GM23338 (cell line): ENCODE measurements at regions not wholly inside any gene's neighbourhood (a gene's known extent, or its start where the extent isn't known, plus 50 kb on each side); places are given as distances from the start of the nearest gene placed in this dataset.

ENCODE experiments used
- CREB1 ChIP-seq: fragments of 250-450 bp; sonication (Bioruptor Pico); IDR thresholded peaks from 2 replicates; pipeline ENCODE4 v1.5.0; 2020; ENCODE audit warnings: low read depth, mild to moderate bottlenecking, moderate library complexity
- EZH2 ChIP-seq: fragments of 200-600 bp; sonication (generic); IDR thresholded peaks from one replicate; pipeline ENCODE4 v1.8.0; 2017; ENCODE audit warnings: antibody characterized with exemption, mild to moderate bottlenecking, low read depth; ENCODE audit not compliant: unreplicated experiment
- EZH2phosphoT487 ChIP-seq: fragments of 200-600 bp; sonication (generic); IDR thresholded peaks from one replicate; pipeline ENCODE4 v1.8.1; 2018; ENCODE audit warnings: antibody characterized with exemption; ENCODE audit not compliant: unreplicated experiment
- NANOG ChIP-seq: IDR thresholded peaks from 2 replicates; pipeline ENCODE4 v1.6.1; 2016; ENCODE audit warnings: antibody characterized with exemption, borderline replicate concordance
- POLR2AphosphoS5 ChIP-seq: IDR thresholded peaks from 2 replicates; pipeline ENCODE4 v1.6.1; 2016; ENCODE audit warnings: antibody characterized with exemption, low read depth
- STAT1 ChIP-seq: IDR thresholded peaks from one replicate; pipeline ENCODE4 v1.6.1; 2016; ENCODE audit warnings: antibody characterized with exemption; ENCODE audit not compliant: unreplicated experiment
- ZNF114 ChIP-seq: fragments of 250-450 bp; sonication (Bioruptor Pico); IDR thresholded peaks from 2 replicates; pipeline ENCODE4 v1.5.0; 2020; ENCODE audit warnings: mild to moderate bottlenecking, moderate library complexity
- ZNF331 ChIP-seq: fragments of 250-450 bp; sonication (Bioruptor Pico); IDR thresholded peaks from 2 replicates; pipeline ENCODE4 v1.5.0; 2020; ENCODE audit warnings: low read depth, mild to moderate bottlenecking, moderate library complexity
- TF ChIP-seq, protein P1 (sequence below): fragments of 250-450 bp; sonication (Bioruptor Pico); IDR thresholded peaks from 2 replicates; pipeline ENCODE4 v1.5.0; 2020; ENCODE audit warnings: mild to moderate bottlenecking, moderate library complexity
- TF ChIP-seq, protein P2 (sequence below): IDR thresholded peaks from 2 replicates; pipeline ENCODE4 v1.6.1; 2016; ENCODE audit warnings: antibody characterized with exemption
- TF ChIP-seq, protein P3 (sequence below), 2 experiments: fragments of 200-600 bp in 1 of 2; sonication (generic) in 1 of 2; conservative IDR thresholded peaks; 2 replicates each; pipeline versions ENCODE4 v1.5.1 to v1.6.1; 2016 to 2017; ENCODE audit warnings: antibody characterized with exemption in 2 of 2, low read depth in 2 of 2, mild to moderate bottlenecking in 2 of 2, moderate library complexity in 1 of 2

DNA sequence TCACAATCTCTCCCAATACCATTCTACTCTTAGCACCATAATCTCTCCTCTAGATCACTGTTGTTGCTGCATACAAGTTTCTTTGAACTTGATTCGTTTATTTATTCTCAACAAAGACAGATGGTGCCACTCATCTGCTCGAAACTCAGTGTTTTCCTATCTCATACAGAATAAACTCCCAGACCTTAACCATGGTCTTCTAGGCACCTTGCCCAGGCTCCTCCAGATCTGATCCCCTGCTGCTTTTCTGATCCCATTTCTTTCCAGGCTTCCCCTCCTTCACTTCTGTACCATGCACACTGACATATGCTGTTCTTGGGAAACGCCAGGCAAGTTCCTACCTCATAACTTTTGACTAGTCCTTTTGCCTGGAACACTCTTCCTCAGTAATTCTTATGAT lies 645.7 kb downstream of the DNAJB9 start (continued):
- TF ChIP-seq, protein P1, sequence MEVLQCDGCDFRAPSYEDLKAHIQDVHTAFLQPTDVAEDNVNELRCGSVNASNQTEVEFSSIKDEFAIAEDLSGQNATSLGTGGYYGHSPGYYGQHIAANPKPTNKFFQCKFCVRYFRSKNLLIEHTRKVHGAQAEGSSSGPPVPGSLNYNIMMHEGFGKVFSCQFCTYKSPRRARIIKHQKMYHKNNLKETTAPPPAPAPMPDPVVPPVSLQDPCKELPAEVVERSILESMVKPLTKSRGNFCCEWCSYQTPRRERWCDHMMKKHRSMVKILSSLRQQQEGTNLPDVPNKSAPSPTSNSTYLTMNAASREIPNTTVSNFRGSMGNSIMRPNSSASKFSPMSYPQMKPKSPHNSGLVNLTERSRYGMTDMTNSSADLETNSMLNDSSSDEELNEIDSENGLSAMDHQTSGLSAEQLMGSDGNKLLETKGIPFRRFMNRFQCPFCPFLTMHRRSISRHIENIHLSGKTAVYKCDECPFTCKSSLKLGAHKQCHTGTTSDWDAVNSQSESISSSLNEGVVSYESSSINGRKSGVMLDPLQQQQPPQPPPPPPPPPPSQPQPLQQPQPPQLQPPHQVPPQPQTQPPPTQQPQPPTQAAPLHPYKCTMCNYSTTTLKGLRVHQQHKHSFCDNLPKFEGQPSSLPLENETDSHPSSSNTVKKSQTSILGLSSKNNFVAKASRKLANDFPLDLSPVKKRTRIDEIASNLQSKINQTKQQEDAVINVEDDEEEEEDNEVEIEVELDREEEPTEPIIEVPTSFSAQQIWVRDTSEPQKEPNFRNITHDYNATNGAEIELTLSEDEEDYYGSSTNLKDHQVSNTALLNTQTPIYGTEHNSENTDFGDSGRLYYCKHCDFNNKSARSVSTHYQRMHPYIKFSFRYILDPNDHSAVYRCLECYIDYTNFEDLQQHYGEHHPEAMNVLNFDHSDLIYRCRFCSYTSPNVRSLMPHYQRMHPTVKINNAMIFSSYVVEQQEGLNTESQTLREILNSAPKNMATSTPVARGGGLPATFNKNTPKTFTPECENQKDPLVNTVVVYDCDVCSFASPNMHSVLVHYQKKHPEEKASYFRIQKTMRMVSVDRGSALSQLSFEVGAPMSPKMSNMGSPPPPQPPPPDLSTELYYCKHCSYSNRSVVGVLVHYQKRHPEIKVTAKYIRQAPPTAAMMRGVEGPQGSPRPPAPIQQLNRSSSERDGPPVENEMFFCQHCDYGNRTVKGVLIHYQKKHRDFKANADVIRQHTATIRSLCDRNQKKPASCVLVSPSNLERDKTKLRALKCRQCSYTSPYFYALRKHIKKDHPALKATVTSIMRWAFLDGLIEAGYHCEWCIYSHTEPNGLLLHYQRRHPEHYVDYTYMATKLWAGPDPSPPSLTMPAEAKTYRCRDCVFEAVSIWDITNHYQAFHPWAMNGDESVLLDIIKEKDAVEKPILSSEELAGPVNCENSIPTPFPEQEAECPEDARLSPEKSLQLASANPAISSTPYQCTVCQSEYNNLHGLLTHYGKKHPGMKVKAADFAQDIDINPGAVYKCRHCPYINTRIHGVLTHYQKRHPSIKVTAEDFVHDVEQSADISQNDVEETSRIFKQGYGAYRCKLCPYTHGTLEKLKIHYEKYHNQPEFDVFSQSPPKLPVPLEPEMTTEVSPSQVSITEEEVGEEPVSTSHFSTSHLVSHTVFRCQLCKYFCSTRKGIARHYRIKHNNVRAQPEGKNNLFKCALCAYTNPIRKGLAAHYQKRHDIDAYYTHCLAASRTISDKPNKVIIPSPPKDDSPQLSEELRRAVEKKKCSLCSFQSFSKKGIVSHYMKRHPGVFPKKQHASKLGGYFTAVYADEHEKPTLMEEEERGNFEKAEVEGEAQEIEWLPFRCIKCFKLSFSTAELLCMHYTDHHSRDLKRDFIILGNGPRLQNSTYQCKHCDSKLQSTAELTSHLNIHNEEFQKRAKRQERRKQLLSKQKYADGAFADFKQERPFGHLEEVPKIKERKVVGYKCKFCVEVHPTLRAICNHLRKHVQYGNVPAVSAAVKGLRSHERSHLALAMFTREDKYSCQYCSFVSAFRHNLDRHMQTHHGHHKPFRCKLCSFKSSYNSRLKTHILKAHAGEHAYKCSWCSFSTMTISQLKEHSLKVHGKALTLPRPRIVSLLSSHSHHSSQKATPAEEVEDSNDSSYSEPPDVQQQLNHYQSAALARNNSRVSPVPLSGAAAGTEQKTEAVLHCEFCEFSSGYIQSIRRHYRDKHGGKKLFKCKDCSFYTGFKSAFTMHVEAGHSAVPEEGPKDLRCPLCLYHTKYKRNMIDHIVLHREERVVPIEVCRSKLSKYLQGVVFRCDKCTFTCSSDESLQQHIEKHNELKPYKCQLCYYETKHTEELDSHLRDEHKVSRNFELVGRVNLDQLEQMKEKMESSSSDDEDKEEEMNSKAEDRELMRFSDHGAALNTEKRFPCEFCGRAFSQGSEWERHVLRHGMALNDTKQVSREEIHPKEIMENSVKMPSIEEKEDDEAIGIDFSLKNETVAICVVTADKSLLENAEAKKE (CRISPR knock-in tag), result no peak
- TF ChIP-seq EZH2, result no peak
- TF ChIP-seq ZNF331 (CRISPR knock-in tag), result no peak
- no peak for TF ChIP-seq STAT1
- TF ChIP-seq NANOG, result no peak
- TF ChIP-seq, protein P2, sequence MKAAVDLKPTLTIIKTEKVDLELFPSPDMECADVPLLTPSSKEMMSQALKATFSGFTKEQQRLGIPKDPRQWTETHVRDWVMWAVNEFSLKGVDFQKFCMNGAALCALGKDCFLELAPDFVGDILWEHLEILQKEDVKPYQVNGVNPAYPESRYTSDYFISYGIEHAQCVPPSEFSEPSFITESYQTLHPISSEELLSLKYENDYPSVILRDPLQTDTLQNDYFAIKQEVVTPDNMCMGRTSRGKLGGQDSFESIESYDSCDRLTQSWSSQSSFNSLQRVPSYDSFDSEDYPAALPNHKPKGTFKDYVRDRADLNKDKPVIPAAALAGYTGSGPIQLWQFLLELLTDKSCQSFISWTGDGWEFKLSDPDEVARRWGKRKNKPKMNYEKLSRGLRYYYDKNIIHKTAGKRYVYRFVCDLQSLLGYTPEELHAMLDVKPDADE, result no peak
- TF ChIP-seq ZNF114 (CRISPR knock-in tag), result no peak
- TF ChIP-seq EZH2phosphoT487, result no peak
- no peak for TF ChIP-seq CREB1 (CRISPR knock-in tag)
- TF ChIP-seq, protein P3, sequence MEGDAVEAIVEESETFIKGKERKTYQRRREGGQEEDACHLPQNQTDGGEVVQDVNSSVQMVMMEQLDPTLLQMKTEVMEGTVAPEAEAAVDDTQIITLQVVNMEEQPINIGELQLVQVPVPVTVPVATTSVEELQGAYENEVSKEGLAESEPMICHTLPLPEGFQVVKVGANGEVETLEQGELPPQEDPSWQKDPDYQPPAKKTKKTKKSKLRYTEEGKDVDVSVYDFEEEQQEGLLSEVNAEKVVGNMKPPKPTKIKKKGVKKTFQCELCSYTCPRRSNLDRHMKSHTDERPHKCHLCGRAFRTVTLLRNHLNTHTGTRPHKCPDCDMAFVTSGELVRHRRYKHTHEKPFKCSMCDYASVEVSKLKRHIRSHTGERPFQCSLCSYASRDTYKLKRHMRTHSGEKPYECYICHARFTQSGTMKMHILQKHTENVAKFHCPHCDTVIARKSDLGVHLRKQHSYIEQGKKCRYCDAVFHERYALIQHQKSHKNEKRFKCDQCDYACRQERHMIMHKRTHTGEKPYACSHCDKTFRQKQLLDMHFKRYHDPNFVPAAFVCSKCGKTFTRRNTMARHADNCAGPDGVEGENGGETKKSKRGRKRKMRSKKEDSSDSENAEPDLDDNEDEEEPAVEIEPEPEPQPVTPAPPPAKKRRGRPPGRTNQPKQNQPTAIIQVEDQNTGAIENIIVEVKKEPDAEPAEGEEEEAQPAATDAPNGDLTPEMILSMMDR (conservative IDR thresholded peaks at IDR 0.05; ENCODE audit: low read depth in 2 of 2), result no peak
- no peak for TF ChIP-seq POLR2AphosphoS5
